ENCODE measurements at regions not wholly inside any gene's neighbourhood (a gene's known extent, or its start where the extent isn't known, plus 50 kb on each side); places are given as distances from the start of the nearest gene placed in this dataset.
"Not testable (repeated sequence)": the region's sequence is repeated elsewhere in the genome, so short reads cannot be mapped to it uniquely, and the experiment has no call there.

- DNase-seq: no peak
Measured at GRCh38 chr2:210861038-210861665, 304.8 kb downstream of the CPS1 start.

GRCh38 chr2:210862283-210863065 is 306.1 kb downstream of the CPS1 start:
- no peak for DNase-seq

- DNase-seq: no peak
Measured at GRCh38 chr2:210863283-210863682, 306.9 kb downstream of the CPS1 start.

GRCh38 chr2:210871566-210871965 is 315.2 kb downstream of the CPS1 start:
- DNase-seq: not testable (repeated sequence)

GRCh38 chr2:210873631-210874030 is 317.2 kb downstream of the CPS1 start:
- DNase-seq: no peak

- DNase-seq: no peak
Measured at GRCh38 chr2:210884227-210884626, 327.8 kb downstream of the CPS1 start.

GRCh38 chr2:210888035-210888434 is 331.6 kb downstream of the CPS1 start:
- DNase-seq: no peak

- no peak for DNase-seq
Measured at GRCh38 chr2:210895132-210895531, 338.7 kb downstream of the CPS1 start.

GRCh38 chr2:210899131-210899530 is 342.7 kb downstream of the CPS1 start:
- DNase-seq: no peak

GRCh38 chr2:210901326-210901725 is 344.9 kb downstream of the CPS1 start:
- no peak for DNase-seq

GRCh38 chr2:210912779-210913178 is 356.4 kb downstream of the CPS1 start:
- DNase-seq: no peak

GRCh38 chr2:210913461-210913860 is 357.1 kb downstream of the CPS1 start:
- no peak for DNase-seq

- DNase-seq: no peak
Measured at GRCh38 chr2:210915912-210916311, 359.5 kb downstream of the CPS1 start.

GRCh38 chr2:210917465-210917864 is 361.1 kb downstream of the CPS1 start:
- no peak for DNase-seq

GRCh38 chr2:210919128-210919527 is 362.7 kb downstream of the CPS1 start:
- no peak for DNase-seq

- no peak for DNase-seq
Measured at GRCh38 chr2:210922419-210922818, 366.0 kb downstream of the CPS1 start.

- DNase-seq: no peak
Measured at GRCh38 chr2:210928714-210929113, 372.3 kb downstream of the CPS1 start.

- no peak for DNase-seq
Measured at GRCh38 chr2:210938228-210938627, 381.8 kb downstream of the CPS1 start.

- no peak for DNase-seq
Measured at GRCh38 chr2:210946395-210946794, 390.0 kb downstream of the CPS1 start.

GRCh38 chr2:210950434-210951060 is 394.1 kb downstream of the CPS1 start:
- DNase-seq: not testable (repeated sequence)

- no peak for DNase-seq
Measured at GRCh38 chr2:210954386-210954907, 398.0 kb downstream of the CPS1 start.

- no peak for DNase-seq
Measured at GRCh38 chr2:210955591-210955990, 399.2 kb downstream of the CPS1 start.

- DNase-seq: no peak
Measured at GRCh38 chr2:210956101-210956500, 399.7 kb downstream of the CPS1 start.

- no peak for DNase-seq
Measured at GRCh38 chr2:210961249-210961648, 404.9 kb downstream of the CPS1 start.
